Common myeloid progenitor, CD34-positive (primary cell): ENCODE measurements at regions not wholly inside any gene's neighbourhood (a gene's known extent, or its start where the extent isn't known, plus 50 kb on each side); places are given as distances from the start of the nearest gene placed in this dataset.

Source experiments
- CTCF ChIA-PET: fragments of 350-600 bp; sonication (Branson Sonifier 250); formaldehyde crosslinking; loops from one replicate; lab custom pipeline; 2021; ENCODE audit warnings: antibody characterized with exemption; lab: Charles Lee
- POLR2A ChIA-PET: fragments of 350-600 bp; sonication (Branson Sonifier 250); formaldehyde crosslinking; loops from one replicate; lab custom pipeline; 2021; ENCODE audit warnings: antibody characterized with exemption; lab: Charles Lee
- DNase-seq, 3 donors: peaks; one replicate each; pipeline versions ENCODE4 v3.0.0 to v3.0.0-alpha.2; 2013
- H3K27ac ChIP-seq, 2 experiments: 1 replicate in 1 of 2; 2 replicates in 1 of 2; pipeline ENCODE4 v1.7.0; 2013; ENCODE audit warnings: inconsistent platforms in 2 of 2, low read length in 2 of 2, mild to moderate bottlenecking in 2 of 2, low read depth in 1 of 2, moderate library complexity in 1 of 2; ENCODE audit not compliant: severe bottlenecking in 2 of 2, insufficient read depth in 1 of 2, poor library complexity in 1 of 2
- H3K27me3 ChIP-seq, 5 experiments: replicated peaks in 2 of 5; 1 replicate in 3 of 5; 2 replicates in 2 of 5; pipeline versions ENCODE4 v1.6.1 to v1.7.0; 2013; ENCODE audit warnings: low read length in 4 of 5, mild to moderate bottlenecking in 2 of 5, moderate library complexity in 2 of 5, inconsistent platforms in 1 of 5; ENCODE audit not compliant: insufficient read depth in 5 of 5, control insufficient read depth in 4 of 5
- H3K36me3 ChIP-seq, 4 experiments: 1 replicate in 2 of 4; 2 replicates in 2 of 4; pipeline versions ENCODE4 v1.6.1 to v1.7.0; 2013; ENCODE audit warnings: low read length in 3 of 4, control low read depth in 1 of 4, mild to moderate bottlenecking in 1 of 4; ENCODE audit not compliant: control insufficient read depth in 4 of 4, insufficient read depth in 4 of 4
- H3K4me1 ChIP-seq, 4 experiments: 1 replicate in 3 of 4; 2 replicates in 1 of 4; pipeline versions ENCODE4 v1.6.1 to v1.7.1; 2013; ENCODE audit warnings: low read length in 3 of 4, mild to moderate bottlenecking in 3 of 4, control low read depth in 1 of 4, inconsistent platforms in 1 of 4, moderate library complexity in 1 of 4; ENCODE audit not compliant: control insufficient read depth in 4 of 4, insufficient read depth in 4 of 4; ENCODE audit errors: control extremely low read depth in 1 of 4
- H3K4me3 ChIP-seq, 7 experiments: 1 replicate in 4 of 7; 2 replicates in 3 of 7; pipeline versions ENCODE4 v1.5.1 to v1.7.0; 2013; ENCODE audit warnings: mild to moderate bottlenecking in 7 of 7, low read length in 6 of 7, moderate library complexity in 6 of 7, inconsistent platforms in 2 of 7, low read depth in 2 of 7, control low read depth in 1 of 7; ENCODE audit not compliant: insufficient read depth in 4 of 7, control insufficient read depth in 1 of 7; ENCODE audit errors: extremely low read depth in 1 of 7
- H3K9me3 ChIP-seq, 5 experiments: 1 replicate in 4 of 5; 2 replicates in 1 of 5; pipeline versions ENCODE4 v1.6.1 to v1.7.1; 2013; ENCODE audit warnings: low read length in 4 of 5, mild to moderate bottlenecking in 2 of 5, inconsistent platforms in 1 of 5, low read depth in 1 of 5, moderate library complexity in 1 of 5; ENCODE audit not compliant: control insufficient read depth in 4 of 5, insufficient read depth in 2 of 5; ENCODE audit errors: control extremely low read depth in 1 of 5
- WGBS: methylation state at CpG from one replicate; pipeline ENCODE4 v1.1.5; 2013; ENCODE audit not compliant: insufficient coverage; 5-methylcytosine and 5-hydroxymethylcytosine counted together

DNA sequence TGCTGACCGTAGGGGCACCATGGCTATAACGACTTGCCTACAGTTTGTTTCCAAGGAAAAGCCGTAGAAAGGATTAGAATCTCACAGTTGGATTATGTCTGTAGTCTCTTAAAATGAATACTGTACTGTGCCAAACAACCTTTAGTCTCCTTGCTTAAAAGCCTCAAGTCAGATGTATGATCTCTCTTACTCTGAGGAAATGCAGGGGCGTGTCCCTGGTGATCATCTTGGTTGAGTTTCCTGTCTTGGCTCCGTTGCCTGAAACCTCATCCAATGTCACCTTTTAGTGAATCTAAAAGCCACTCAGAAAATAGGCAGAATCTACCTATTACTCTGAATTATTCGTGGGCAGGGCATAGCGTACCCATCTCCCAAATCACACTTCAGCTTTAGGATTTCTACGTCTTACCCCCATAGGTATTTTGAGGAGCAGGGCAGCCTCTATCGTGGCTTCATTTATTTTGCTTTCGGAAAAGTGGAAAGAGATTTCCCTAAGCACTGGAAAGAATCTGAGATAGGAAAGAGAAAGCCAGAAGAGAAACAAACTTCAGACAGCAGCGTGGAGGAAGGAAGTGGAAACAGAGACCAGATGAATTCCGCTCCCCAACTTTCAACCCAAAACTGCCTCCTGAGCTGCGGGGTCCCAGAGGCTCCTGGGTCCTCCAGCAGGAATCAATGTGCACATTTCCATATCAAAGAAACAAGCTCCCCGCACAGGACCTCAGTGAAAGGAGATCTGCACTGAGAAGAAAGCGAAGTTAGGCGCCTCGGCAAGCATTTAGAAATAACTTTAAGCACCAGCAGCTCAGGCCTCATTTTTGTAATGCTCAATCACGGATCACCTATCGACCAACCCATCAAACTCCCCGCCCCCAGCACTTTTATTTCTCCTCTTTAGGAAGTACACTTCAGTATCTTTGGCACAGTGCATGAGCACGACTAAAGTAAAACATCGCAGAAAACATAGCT lies 245.8 kb downstream of the ETS1 start:
- DNase-seq, result peak; percentile 22 to 75 (median 67)
- H3K4me3 ChIP-seq, result no peak overlapping the region

DNA sequence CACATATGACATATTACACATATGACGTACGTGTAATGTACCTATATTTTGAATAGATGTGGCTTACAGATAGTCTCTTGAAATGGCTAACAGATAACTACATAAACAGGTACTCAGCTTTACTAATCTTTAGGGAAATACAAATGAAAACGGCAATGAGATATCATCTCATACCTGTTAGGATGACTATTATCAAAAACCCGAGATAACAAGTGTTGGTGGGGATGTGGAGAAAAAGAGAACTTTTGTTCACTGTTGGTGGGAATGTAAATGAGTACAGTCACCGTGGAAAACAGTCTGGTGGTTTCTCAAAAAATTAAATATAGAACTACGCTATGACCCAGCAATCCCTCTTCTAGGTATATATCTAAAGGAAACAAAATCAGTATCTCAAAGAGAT lies 247.6 kb downstream of the ETS1 start:
- no peak for DNase-seq
- Histone ChIP-seq H3K4me3 (no peak overlapping the region), H3K36me3 (no peaks in the 10 kb centered on the region), H3K9me3 (no peaks in the 10 kb centered on the region), H3K4me1 (peaks cover 19 to 28% (median 26%) of the 10 kb centered on the region in 4 experiments), H3K27me3 (no peaks in the 10 kb centered on the region), H3K27ac (no peak overlapping the region)
- POLR2A ChIA-PET, result no interaction called here
- WGBS, result 71% methylated on average over 2 of the region's 6 CpGs
- CTCF ChIA-PET, result interaction anchor here (1.0 kb wide), 1 partner anchor 49 kb away, joined by 4 read pairs; no protein-coding TSS in a partner anchor

More for the DNA sequence above, 245.8 kb downstream of the ETS1 start:
- Histone ChIP-seq H3K4me1 (peaks cover 19 to 26% (median 25%) of the 10 kb centered on the region in 4 experiments), H3K9me3 (no peaks in the 10 kb centered on the region), H3K27ac (peak overlapping the region in 1 of 2 experiments; percentile 57), H3K36me3 (no peaks in the 10 kb centered on the region), H3K27me3 (no peaks in the 10 kb centered on the region)
- POLR2A ChIA-PET, result interaction anchor here (0.7 kb wide), 1 partner anchor 1532 kb away, joined by 3 read pairs; no protein-coding TSS in a partner anchor
- 80% methylated on average over 21 of the region's 22 CpGs for WGBS
- CTCF ChIA-PET, result interaction anchor here (0.6 to 1.7 kb wide), 7 partner anchors 8 to 291 kb away, joined by 3 to 4 read pairs (median 3); no protein-coding TSS in a partner anchor

DNA sequence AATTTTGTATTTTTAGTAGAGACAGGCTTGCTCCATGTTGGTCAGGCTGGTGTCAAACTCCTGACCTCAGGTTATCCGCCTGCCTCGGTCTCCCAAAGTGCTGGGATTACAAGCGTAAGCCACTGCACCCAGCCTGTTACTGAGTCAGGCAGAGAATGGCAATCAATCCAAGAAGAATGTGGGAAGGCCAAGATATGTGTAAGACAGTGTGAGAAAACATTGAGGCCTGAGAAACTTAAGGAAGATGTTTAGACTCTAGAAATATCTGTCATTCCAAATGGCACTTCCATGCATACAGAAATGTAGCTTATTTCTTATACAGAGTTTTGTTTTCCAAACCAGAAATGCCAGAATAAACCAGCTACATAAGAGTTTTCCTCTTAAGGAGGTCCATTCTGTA lies 248.5 kb downstream of the ETS1 start:
- H3K36me3 ChIP-seq, result no peaks in the 10 kb centered on the region
- no peak overlapping the region for H3K27ac ChIP-seq
- H3K4me1 ChIP-seq, result peaks cover 18 to 37% (median 27%) of the 10 kb centered on the region in 4 experiments
- CTCF ChIA-PET, result no interaction called here
- H3K4me3 ChIP-seq, result no peak overlapping the region
- POLR2A ChIA-PET, result interaction anchor here (0.6 kb wide), 1 partner anchor 63 kb away, joined by 3 read pairs; no protein-coding TSS in a partner anchor
- no peak for DNase-seq
- H3K9me3 ChIP-seq, result no peaks in the 10 kb centered on the region
- WGBS, result 97% methylated on average over 3 of the region's 3 CpGs
- H3K27me3 ChIP-seq, result no peaks in the 10 kb centered on the region

- Histone ChIP-seq H3K27ac (no peak overlapping the region), H3K9me3 (no peaks in the 10 kb centered on the region), H3K4me3 (no peak overlapping the region), H3K27me3 (no peaks in the 10 kb centered on the region), H3K4me1 (peaks cover 3 to 17% (median 8%) of the 10 kb centered on the region in 4 experiments), H3K36me3 (no peaks in the 10 kb centered on the region)
- ChIA-PET POLR2A (no interaction called here), CTCF (interaction anchor here (0.6 to 2.0 kb wide), 5 partner anchors 10 to 1682 kb away, joined by 3 to 8 read pairs (median 3); no protein-coding TSS in a partner anchor)
- DNase-seq, result no peak
- 98% methylated on average over 5 of the region's 6 CpGs for whole genome bisulfite sequencing
Observed at GRCh38 chr11:128336203-128336602, 251.2 kb downstream of the ETS1 start.

DNA sequence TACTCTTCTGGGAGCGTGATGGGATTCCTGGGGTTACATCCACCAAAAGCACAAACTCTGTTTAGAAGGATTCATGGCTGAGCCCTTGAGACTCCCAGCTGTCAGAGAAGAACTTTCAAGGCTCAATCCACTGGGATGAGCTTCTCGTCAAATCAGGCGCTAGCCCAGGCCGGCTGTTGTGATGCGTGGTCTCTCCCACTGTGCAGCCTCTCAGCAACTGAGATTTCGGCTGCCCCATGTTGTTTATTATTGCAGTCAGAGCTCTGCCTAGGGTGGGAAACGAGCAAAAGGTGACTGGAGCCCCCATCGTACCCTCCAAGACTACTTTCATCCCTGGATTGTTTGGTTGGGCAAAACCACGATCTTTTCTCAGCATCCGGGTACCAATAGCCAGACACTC lies 251.6 kb downstream of the ETS1 start:
- ChIA-PET POLR2A (no interaction called here), CTCF (interaction anchor here (0.6 to 2.0 kb wide), 6 partner anchors 8 to 1682 kb away, joined by 3 to 8 read pairs (median 4); no protein-coding TSS in a partner anchor)
- peaks cover 4 to 16% (median 8%) of the 10 kb centered on the region in 4 experiments for H3K4me1 ChIP-seq
- H3K36me3 ChIP-seq, result no peaks in the 10 kb centered on the region
- no peak for DNase-seq
- no peak overlapping the region for H3K4me3 ChIP-seq
- WGBS, result 100% methylated on average over 10 of the region's 10 CpGs
- H3K9me3 ChIP-seq, result no peaks in the 10 kb centered on the region
- no peaks in the 10 kb centered on the region for H3K27me3 ChIP-seq
- H3K27ac ChIP-seq, result no peak overlapping the region

GRCh38 chr11:128334311-128335044 lies 252.9 kb downstream of the ETS1 start:
- DNase-seq, result no peak
- no peak overlapping the region for H3K27ac ChIP-seq
- no peak overlapping the region for H3K4me3 ChIP-seq
- 75% methylated on average over 12 of the region's 12 CpGs for WGBS
- H3K36me3 ChIP-seq, result no peaks in the 10 kb centered on the region
- H3K4me1 ChIP-seq, result peaks cover 6 to 18% (median 9%) of the 10 kb centered on the region in 4 experiments
- no peaks in the 10 kb centered on the region for H3K9me3 ChIP-seq
- POLR2A ChIA-PET, result no interaction called here
- CTCF ChIA-PET, result interaction anchor here (0.8 to 2.0 kb wide), 5 partner anchors 7 to 32 kb away, joined by 3 to 8 read pairs (median 3); no protein-coding TSS in a partner anchor
- no peaks in the 10 kb centered on the region for H3K27me3 ChIP-seq
